ENCODE measurements at regions not wholly inside any gene's neighbourhood (a gene's known extent, or its start where the extent isn't known, plus 50 kb on each side); places are given as distances from the start of the nearest gene placed in this dataset.
A peak's percentile ranks its signal among the peaks of the same experiment; 100 is the strongest.

GRCh38 chr5:101728933-101729332 lies 567.2 kb downstream of the SLCO4C1 start:
- no peaks in the 10 kb centered on the region for H3K27me3 Mint-ChIP-seq (ENCODE audit: insufficient read depth, unreplicated experiment)
- no peak overlapping the region for H3K27ac Mint-ChIP-seq (ENCODE audit: unreplicated experiment)
- POLR2A ChIA-PET = no interaction called here
- no peak overlapping the region for H3K4me3 Mint-ChIP-seq (ENCODE audit: unreplicated experiment)
- CTCF ChIA-PET = no interaction called here
- TF ChIP-seq CTCF (IDR thresholded peaks at IDR 0.05; ENCODE audit: insufficient read depth in 1 of 2, low read depth in 1 of 2, low read length in 1 of 2, severe bottlenecking in 1 of 2, unreplicated experiment in 1 of 2) = peak; percentile 15 to 28
- no peaks in the 10 kb centered on the region for H3K9me3 Mint-ChIP-seq (ENCODE audit: unreplicated experiment)
- H3K9me3 ChIP-seq = no peaks in the 10 kb centered on the region
- no peaks in the 10 kb centered on the region for H3K4me1 Mint-ChIP-seq (ENCODE audit: low read depth, unreplicated experiment)
- no TSS peak for BruUV-seq (replicated peaks)
- H3K36me3 ChIP-seq (ENCODE audit: control insufficient read depth, insufficient read depth, low read length) = no peaks in the 10 kb centered on the region
- no peak overlapping the region for H3K4me3 ChIP-seq (ENCODE audit: low read depth, low read length)
- H3K36me3 Mint-ChIP-seq (ENCODE audit: insufficient read depth, unreplicated experiment) = no peaks in the 10 kb centered on the region
- H3K4me1 ChIP-seq = no peaks in the 10 kb centered on the region
- intact Hi-C loops (cut with micrococcal nuclease; ENCODE audit: unreplicated experiment) = loop anchor here (2.0 to 10.0 kb wide), 2 partner anchors 146 to 248 kb away; no protein-coding TSS in a partner anchor
- no peaks in the 10 kb centered on the region for H3K27me3 ChIP-seq (replicated peaks; ENCODE audit: control insufficient read depth, insufficient read depth, low read length)
- DNase-seq = peak in 1 of 2 experiments; percentile 13

GRCh38 chr5:101721543-101721942 lies 574.5 kb downstream of the SLCO4C1 start:
- Histone ChIP-seq H3K9me3 (no peaks in the 10 kb centered on the region), H3K4me3 (ENCODE audit: low read depth, low read length) (no peak overlapping the region), H3K4me1 (peaks cover 8% of the 10 kb centered on the region), H3K36me3 (ENCODE audit: control insufficient read depth, insufficient read depth, low read length) (no peaks in the 10 kb centered on the region), H3K27me3 (replicated peaks; ENCODE audit: control insufficient read depth, insufficient read depth, low read length) (no peaks in the 10 kb centered on the region)
- CTCF ChIA-PET = interaction anchor here (0.9 kb wide), 1 partner anchor 43 kb away, joined by 3 read pairs; no protein-coding TSS in a partner anchor
- Mint-ChIP-seq H3K36me3 (ENCODE audit: insufficient read depth, unreplicated experiment) (no peaks in the 10 kb centered on the region), H3K27ac (ENCODE audit: unreplicated experiment) (no peak overlapping the region), H3K4me3 (ENCODE audit: unreplicated experiment) (no peak overlapping the region), H3K27me3 (ENCODE audit: insufficient read depth, unreplicated experiment) (no peaks in the 10 kb centered on the region), H3K4me1 (ENCODE audit: low read depth, unreplicated experiment) (peaks cover 8% of the 10 kb centered on the region), H3K9me3 (ENCODE audit: unreplicated experiment) (peaks cover 10% of the 10 kb centered on the region)
- BruUV-seq (replicated peaks) = no TSS peak
- no peak for DNase-seq
- intact Hi-C loops (cut with micrococcal nuclease; ENCODE audit: unreplicated experiment) = loop anchor here (10.0 kb wide), 1 partner anchor 153 kb away; no protein-coding TSS in a partner anchor
- no peak for TF ChIP-seq CTCF (IDR thresholded peaks at IDR 0.05; ENCODE audit: insufficient read depth in 1 of 2, low read depth in 1 of 2, low read length in 1 of 2, severe bottlenecking in 1 of 2, unreplicated experiment in 1 of 2)
- POLR2A ChIA-PET = no interaction called here

GRCh38 chr5:101720033-101720432 lies 576.1 kb downstream of the SLCO4C1 start:
- Mint-ChIP-seq H3K27me3 (ENCODE audit: insufficient read depth, unreplicated experiment) (no peaks in the 10 kb centered on the region), H3K4me1 (ENCODE audit: low read depth, unreplicated experiment) (peaks cover 8% of the 10 kb centered on the region), H3K36me3 (ENCODE audit: insufficient read depth, unreplicated experiment) (no peaks in the 10 kb centered on the region), H3K27ac (ENCODE audit: unreplicated experiment) (no peak overlapping the region), H3K4me3 (ENCODE audit: unreplicated experiment) (no peak overlapping the region), H3K9me3 (ENCODE audit: unreplicated experiment) (peaks cover 10% of the 10 kb centered on the region)
- BruUV-seq (replicated peaks) = no TSS peak
- DNase-seq = no peak
- H3K4me1 ChIP-seq = peaks cover 15% of the 10 kb centered on the region
- ChIA-PET CTCF (no interaction called here), POLR2A (no interaction called here)
- no peaks in the 10 kb centered on the region for H3K27me3 ChIP-seq (replicated peaks; ENCODE audit: control insufficient read depth, insufficient read depth, low read length)
- intact Hi-C loops (cut with micrococcal nuclease; ENCODE audit: unreplicated experiment) = loop anchor here (10.0 kb wide), 1 partner anchor 155 kb away; no protein-coding TSS in a partner anchor
- TF ChIP-seq CTCF (IDR thresholded peaks at IDR 0.05; ENCODE audit: insufficient read depth in 1 of 2, low read depth in 1 of 2, low read length in 1 of 2, severe bottlenecking in 1 of 2, unreplicated experiment in 1 of 2) = no peak
- no peaks in the 10 kb centered on the region for H3K9me3 ChIP-seq
- H3K36me3 ChIP-seq (ENCODE audit: control insufficient read depth, insufficient read depth, low read length) = no peaks in the 10 kb centered on the region
- no peak overlapping the region for H3K4me3 ChIP-seq (ENCODE audit: low read depth, low read length)
